Right lobe of liver (tissue), 4 donors: ENCODE measurements at regions not wholly inside any gene's neighbourhood (a gene's known extent, or its start where the extent isn't known, plus 50 kb on each side); places are given as distances from the start of the nearest gene placed in this dataset.

Experiments used
- POLR2A ChIP-seq: fragments of 450-650 bp; IDR thresholded peaks from one replicate; pipeline ENCODE4 v1.6.1; 2017; ENCODE audit warnings: antibody characterized with exemption, mild to moderate bottlenecking
- TF ChIP-seq, protein P1 (sequence below), 4 donors: fragments of 200-600 bp in 3 of 4; fragments of 450-650 bp in 1 of 4; IDR thresholded peaks; one replicate each; pipeline versions ENCODE4 v1.5.1 to v1.8.0; 2016 to 2022; ENCODE audit warnings: antibody characterized with exemption in 4 of 4, mild to moderate bottlenecking in 2 of 4
- donor health status: DM: no; HTN: no; CAD: no.
- donor health status: DM: no; HTN: no; CAD: no.
- donor health status: DM: no; HTN: yes; CAD: no.

GRCh38 chr1:215344539-215344938 is 222.6 kb upstream of the KCTD3 start:
- TF ChIP-seq, protein P1, sequence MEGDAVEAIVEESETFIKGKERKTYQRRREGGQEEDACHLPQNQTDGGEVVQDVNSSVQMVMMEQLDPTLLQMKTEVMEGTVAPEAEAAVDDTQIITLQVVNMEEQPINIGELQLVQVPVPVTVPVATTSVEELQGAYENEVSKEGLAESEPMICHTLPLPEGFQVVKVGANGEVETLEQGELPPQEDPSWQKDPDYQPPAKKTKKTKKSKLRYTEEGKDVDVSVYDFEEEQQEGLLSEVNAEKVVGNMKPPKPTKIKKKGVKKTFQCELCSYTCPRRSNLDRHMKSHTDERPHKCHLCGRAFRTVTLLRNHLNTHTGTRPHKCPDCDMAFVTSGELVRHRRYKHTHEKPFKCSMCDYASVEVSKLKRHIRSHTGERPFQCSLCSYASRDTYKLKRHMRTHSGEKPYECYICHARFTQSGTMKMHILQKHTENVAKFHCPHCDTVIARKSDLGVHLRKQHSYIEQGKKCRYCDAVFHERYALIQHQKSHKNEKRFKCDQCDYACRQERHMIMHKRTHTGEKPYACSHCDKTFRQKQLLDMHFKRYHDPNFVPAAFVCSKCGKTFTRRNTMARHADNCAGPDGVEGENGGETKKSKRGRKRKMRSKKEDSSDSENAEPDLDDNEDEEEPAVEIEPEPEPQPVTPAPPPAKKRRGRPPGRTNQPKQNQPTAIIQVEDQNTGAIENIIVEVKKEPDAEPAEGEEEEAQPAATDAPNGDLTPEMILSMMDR (IDR thresholded peaks at IDR 0.05): no peak
- TF ChIP-seq POLR2A: no peak
